DND-41 (cell line): ENCODE measurements at regions not wholly inside any gene's neighbourhood (a gene's known extent, or its start where the extent isn't known, plus 50 kb on each side); places are given as distances from the start of the nearest gene placed in this dataset.
"Not testable (repeated sequence)": the region's sequence is repeated elsewhere in the genome, so short reads cannot be mapped to it uniquely, and the experiment has no call there.

Experiments
- ATAC-seq: fragments of 200-7000 bp; cut with Tn5 transposase; 3 replicates; pipeline ENCODE4 v1.9.1; 2021; ENCODE audit warnings: low read depth; ENCODE audit not compliant: insufficient read depth
- DNase-seq: peaks from one replicate; pipeline ENCODE4 v3.0.0-alpha.2; 2020
- H2AFZ ChIP-seq: 2 replicates; pipeline ENCODE4 v1.6.0; 2012; ENCODE audit warnings: low read depth, low read length
- H3K27ac ChIP-seq: 2 replicates; pipeline ENCODE4 v1.5.1; 2012; ENCODE audit warnings: low read length, inconsistent platforms
- H3K27me3 ChIP-seq: fragments of 200-600 bp; sonication (generic); 2 replicates; pipeline ENCODE4 v1.6.0; 2012; ENCODE audit warnings: low read length, mild to moderate bottlenecking, inconsistent platforms; ENCODE audit not compliant: insufficient read depth, poor library complexity
- H3K36me3 ChIP-seq: 2 replicates; pipeline ENCODE4 v1.5.1; 2012; ENCODE audit warnings: low read length, inconsistent platforms; ENCODE audit not compliant: insufficient read depth
- H3K4me1 ChIP-seq: 2 replicates; pipeline ENCODE4 v1.5.1; 2012; ENCODE audit warnings: mild to moderate bottlenecking, low read length; ENCODE audit not compliant: insufficient read depth
- H3K4me2 ChIP-seq: 2 replicates; pipeline ENCODE4 v1.6.0; 2012; ENCODE audit warnings: mild to moderate bottlenecking, moderate library complexity, low read length, inconsistent platforms; ENCODE audit not compliant: insufficient read depth
- H3K4me3 ChIP-seq, 2 experiments: fragments of 200-600 bp in 1 of 2; shearing (Covaris generic) in 1 of 2; 2 replicates each; pipeline ENCODE4 v1.5.1; 2012 to 2016; ENCODE audit warnings: inconsistent platforms in 2 of 2, low read length in 2 of 2, mild to moderate bottlenecking in 2 of 2, low read depth in 1 of 2, moderate library complexity in 1 of 2
- H3K79me2 ChIP-seq: 2 replicates; pipeline ENCODE4 v1.6.0; 2012; ENCODE audit warnings: low read length, inconsistent platforms; ENCODE audit not compliant: insufficient read depth
- H3K9ac ChIP-seq: 2 replicates; pipeline ENCODE4 v1.6.0; 2012; ENCODE audit warnings: low read depth, mild to moderate bottlenecking, inconsistent platforms, low read length, moderate library complexity
- H3K9me3 ChIP-seq: 2 replicates; pipeline ENCODE4 v1.5.1; 2012; ENCODE audit warnings: low read length, moderate library complexity, mild to moderate bottlenecking, inconsistent platforms; ENCODE audit not compliant: insufficient read depth, severe bottlenecking
- H4K20me1 ChIP-seq: 2 replicates; pipeline ENCODE4 v1.6.0; 2012; ENCODE audit warnings: low read length; ENCODE audit not compliant: insufficient read depth
- CTCF ChIP-seq: IDR thresholded peaks from 2 replicates; pipeline ENCODE4 v1.5.1; 2012; ENCODE audit warnings: borderline replicate concordance, low read length, moderate library complexity, mild to moderate bottlenecking; ENCODE audit not compliant: poor library complexity, severe bottlenecking; ENCODE audit errors: extremely low read depth
- EZH2 ChIP-seq: IDR thresholded peaks from 3 replicates; pipeline ENCODE4 v1.6.1; 2012; ENCODE audit warnings: borderline replicate concordance, low read depth, mild to moderate bottlenecking, moderate library complexity, low read length, inconsistent platforms; ENCODE audit not compliant: severe bottlenecking

DNA sequence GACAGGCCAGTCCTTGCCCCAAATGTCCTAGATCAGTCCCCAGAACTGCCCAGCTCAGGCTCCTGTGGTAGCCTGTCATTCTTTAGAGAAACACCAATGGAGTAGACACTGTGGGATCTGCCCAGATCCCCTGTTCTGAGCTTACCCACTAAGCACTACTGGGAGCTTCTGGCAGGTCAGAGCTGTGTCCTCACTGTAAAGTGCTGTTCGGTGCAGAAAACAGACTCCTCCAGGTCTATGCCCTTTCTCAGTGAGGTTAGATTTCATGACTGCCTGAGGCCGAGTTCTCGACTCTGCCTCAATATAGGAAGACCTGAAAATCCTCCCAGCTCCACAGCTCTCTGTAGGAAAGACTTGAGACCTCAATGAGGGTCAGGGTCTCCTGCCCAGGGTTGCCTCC lies 67.5 kb upstream of the IGLL5 start:
- Histone ChIP-seq H2AFZ (no peak overlapping the region), H3K9ac (peak overlapping the region; percentile 23), H3K4me3 (no peak overlapping the region), H3K4me1 (peaks cover 82% of the 10 kb centered on the region), H3K27me3 (no peaks in the 10 kb centered on the region), H3K4me2 (peak overlapping the region; percentile 39; the same call in 1 of the 2 replicates), H3K27ac (peak overlapping the region; percentile 81), H3K79me2 (no peaks in the 10 kb centered on the region), H3K9me3 (no peaks in the 10 kb centered on the region), H3K36me3 (no peaks in the 10 kb centered on the region), H4K20me1 (0 out of 2 replicates have a peak, but pooled peaks cover 3% of the 10 kb centered on the region)
- TF ChIP-seq EZH2 (no peak), CTCF (no peak)
- DNase-seq = no peak
- no peak for ATAC-seq

- Histone ChIP-seq H3K36me3 (no peaks in the 10 kb centered on the region), H3K27ac (peak overlapping the region; percentile 81), H4K20me1 (0 out of 2 replicates have a peak, but pooled peaks cover 3% of the 10 kb centered on the region), H3K27me3 (no peaks in the 10 kb centered on the region), H3K4me2 (peak overlapping the region; percentile 39), H3K9me3 (no peaks in the 10 kb centered on the region), H2AFZ (no peak overlapping the region), H3K9ac (peak overlapping the region; percentile 23), H3K4me3 (no peak overlapping the region), H3K79me2 (no peaks in the 10 kb centered on the region), H3K4me1 (peaks cover 82% of the 10 kb centered on the region)
- peak; percentile 77 for ATAC-seq
- DNase-seq = peak; percentile 79
- TF ChIP-seq EZH2 (no peak), CTCF (no peak)
Measured at GRCh38 chr22:22820626-22821025, 67.0 kb upstream of the IGLL5 start.

GRCh38 chr22:22821340-22821739 lies 66.3 kb upstream of the IGLL5 start:
- DNase-seq = no peak
- no peaks in the 10 kb centered on the region for H3K27me3 ChIP-seq
- H3K9ac ChIP-seq = 0 out of 2 replicates have a peak overlapping the region, but pooled peaks have one; percentile 4
- H2AFZ ChIP-seq = no peak overlapping the region
- ATAC-seq = no peak
- H3K4me1 ChIP-seq = peaks cover 88% of the 10 kb centered on the region
- H3K9me3 ChIP-seq = no peaks in the 10 kb centered on the region
- no peak for TF ChIP-seq EZH2
- no peak for TF ChIP-seq CTCF
- no peaks in the 10 kb centered on the region for H3K36me3 ChIP-seq
- H3K4me3 ChIP-seq = no peak overlapping the region
- H4K20me1 ChIP-seq = 0 out of 2 replicates have a peak, but pooled peaks cover 3% of the 10 kb centered on the region
- H3K4me2 ChIP-seq = 0 out of 2 replicates have a peak overlapping the region, but pooled peaks have one; percentile 18
- H3K27ac ChIP-seq = peak overlapping the region; percentile 72
- H3K79me2 ChIP-seq = no peaks in the 10 kb centered on the region

DNA sequence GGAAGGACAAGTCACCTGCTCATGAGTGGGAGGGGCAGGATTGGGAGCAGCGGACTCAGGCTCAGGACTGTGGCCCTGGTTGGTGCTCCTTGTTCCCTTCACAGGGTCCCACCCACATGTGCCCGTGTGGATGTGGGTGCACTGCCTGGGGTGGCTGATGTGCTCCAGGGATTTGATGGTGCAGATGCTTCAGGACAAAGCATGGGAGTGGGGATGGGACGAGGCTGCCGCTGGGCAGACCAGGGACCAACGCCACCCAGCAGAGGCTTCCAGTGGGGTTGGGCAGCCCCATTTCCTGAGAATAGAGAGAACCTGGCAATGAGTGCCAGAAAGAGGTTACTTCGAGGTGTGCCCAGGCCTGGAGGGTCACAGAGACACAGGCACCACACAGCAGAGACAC lies 65.5 kb upstream of the IGLL5 start:
- Histone ChIP-seq H3K4me1 (peaks cover 96% of the 10 kb centered on the region), H3K9ac (no peak overlapping the region), H3K27me3 (no peaks in the 10 kb centered on the region), H3K9me3 (no peaks in the 10 kb centered on the region), H3K36me3 (no peaks in the 10 kb centered on the region), H2AFZ (no peak overlapping the region), H3K79me2 (no peaks in the 10 kb centered on the region), H4K20me1 (0 out of 2 replicates have a peak, but pooled peaks cover 3% of the 10 kb centered on the region), H3K4me3 (no peak overlapping the region), H3K4me2 (no peak overlapping the region), H3K27ac (peak overlapping the region; percentile 64)
- TF ChIP-seq EZH2 (no peak), CTCF (no peak)
- ATAC-seq (no peak), DNase-seq (no peak)

DNA sequence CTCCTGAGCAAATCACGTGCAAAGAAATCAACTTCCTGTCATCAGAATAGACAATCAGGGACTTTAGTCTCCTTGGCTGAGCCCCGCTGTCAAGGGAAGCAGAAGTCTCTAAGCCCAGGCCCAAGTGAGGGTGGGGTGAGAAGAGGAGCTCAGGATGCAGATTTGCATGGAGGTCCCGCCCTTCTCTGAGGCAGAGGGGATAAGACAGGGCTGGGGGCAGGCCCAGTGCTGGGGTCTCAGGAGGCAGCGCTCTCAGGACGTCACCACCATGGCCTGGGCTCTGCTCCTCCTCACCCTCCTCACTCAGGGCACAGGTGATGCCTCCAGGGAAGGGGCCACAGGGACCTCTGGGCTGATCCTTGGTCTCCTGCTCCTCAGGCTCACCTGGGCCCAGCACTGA lies 65.1 kb upstream of the IGLL5 start:
- H3K79me2 ChIP-seq, H4K20me1 ChIP-seq, H3K4me2 ChIP-seq, H3K27me3 ChIP-seq, H3K9ac ChIP-seq, ATAC-seq, H3K36me3 ChIP-seq, H2AFZ ChIP-seq, H3K4me3 ChIP-seq, H3K9me3 ChIP-seq: not testable (repeated sequence)
- Histone ChIP-seq H3K27ac (peak overlapping the region; percentile 64), H3K4me1 (peaks cover 100% of the 10 kb centered on the region)
- peak; percentile 59 for DNase-seq
